ENCODE measurements at regions not wholly inside any gene's neighbourhood (a gene's known extent, or its start where the extent isn't known, plus 50 kb on each side); places are given as distances from the start of the nearest gene placed in this dataset.

- H3K4me3 ChIP-seq (replicated peaks; ENCODE audit: low read depth, low read length), result no peak overlapping the region
- DNase-seq (ENCODE audit: low read depth), result no peak
- no peak for TF ChIP-seq CTCF (IDR thresholded peaks at IDR 0.05; ENCODE audit: low read length, missing control alignments)
These were observed 216.4 kb downstream of the DLL1 start for GRCh38 chr6:170074435-170074834.

- DNase-seq (ENCODE audit: low read depth), result no peak
- no peak overlapping the region for H3K4me3 ChIP-seq (replicated peaks; ENCODE audit: low read depth, low read length)
- no peak for TF ChIP-seq CTCF (IDR thresholded peaks at IDR 0.05; ENCODE audit: low read length, missing control alignments)
These were observed 217.0 kb downstream of the DLL1 start for GRCh38 chr6:170073846-170074245.

DNA sequence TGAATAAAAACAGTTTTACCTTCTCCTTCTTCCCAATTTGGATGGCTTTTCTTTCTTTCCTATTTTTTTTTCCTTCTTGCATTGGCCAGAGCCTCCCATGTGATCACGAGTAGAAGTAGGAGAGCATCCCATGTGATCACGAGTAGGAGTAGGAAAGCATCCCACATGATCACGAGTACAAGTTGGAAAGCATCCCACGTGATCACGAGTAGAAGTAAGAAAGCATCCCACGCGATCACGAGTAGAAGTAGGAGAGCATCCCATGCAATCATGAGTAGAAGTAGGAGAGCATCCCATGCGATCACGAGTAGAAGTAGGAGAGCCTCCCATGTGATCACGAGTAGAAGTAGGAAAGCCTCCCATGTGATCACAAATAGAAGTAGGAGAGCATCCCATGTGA is 218.6 kb downstream of the DLL1 start:
- DNase-seq (ENCODE audit: low read depth), result no peak
- H3K4me3 ChIP-seq (replicated peaks; ENCODE audit: low read depth, low read length), result no peak overlapping the region
- TF ChIP-seq CTCF (IDR thresholded peaks at IDR 0.05; ENCODE audit: low read length, missing control alignments), result no peak

DNA sequence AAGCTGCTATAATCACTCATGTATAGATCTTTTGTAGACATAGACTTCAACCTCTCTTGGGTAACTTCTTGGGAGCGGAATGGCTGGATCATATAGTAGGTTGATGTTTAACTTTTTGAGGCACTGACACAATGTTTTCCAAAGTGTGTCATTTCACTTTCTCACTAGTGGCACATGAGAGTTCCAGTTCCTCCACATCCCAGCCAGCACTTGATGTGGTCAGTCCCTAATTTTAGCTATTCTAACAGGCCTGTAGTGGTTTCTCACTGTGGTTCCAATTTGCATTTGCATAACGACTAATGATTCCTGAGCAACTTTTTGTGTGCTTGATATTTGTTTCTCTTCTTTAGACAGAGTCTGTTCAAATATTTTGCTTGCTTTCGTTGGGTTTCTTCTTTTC is 221.3 kb downstream of the DLL1 start:
- H3K4me3 ChIP-seq (replicated peaks; ENCODE audit: low read depth, low read length), result no peak overlapping the region
- DNase-seq (ENCODE audit: low read depth), result no peak
- TF ChIP-seq CTCF (IDR thresholded peaks at IDR 0.05; ENCODE audit: low read length, missing control alignments), result no peak

GRCh38 chr6:170068496-170068895 is 222.4 kb downstream of the DLL1 start:
- no peak overlapping the region for H3K4me3 ChIP-seq (replicated peaks; ENCODE audit: low read depth, low read length)
- no peak for TF ChIP-seq CTCF (IDR thresholded peaks at IDR 0.05; ENCODE audit: low read length, missing control alignments)
- no peak for DNase-seq (ENCODE audit: low read depth)

GRCh38 chr6:170067923-170068360 is 222.9 kb downstream of the DLL1 start:
- H3K4me3 ChIP-seq (replicated peaks; ENCODE audit: low read depth, low read length), result no peak overlapping the region
- DNase-seq (ENCODE audit: low read depth), result no peak
- TF ChIP-seq CTCF (IDR thresholded peaks at IDR 0.05; ENCODE audit: low read length, missing control alignments), result no peak

GRCh38 chr6:170067181-170067641 is 223.7 kb downstream of the DLL1 start:
- TF ChIP-seq CTCF (IDR thresholded peaks at IDR 0.05; ENCODE audit: low read length, missing control alignments), result no peak

More at GRCh38 chr6:170067181-170067641, 223.7 kb downstream of the DLL1 start:
- H3K4me3 ChIP-seq (replicated peaks; ENCODE audit: low read depth, low read length), result no peak overlapping the region
- no peak for DNase-seq (ENCODE audit: low read depth)

Measured in fibroblast of pulmonary artery (primary cell).